Urinary bladder (tissue), 3 donors: ENCODE measurements at regions not wholly inside any gene's neighbourhood (a gene's known extent, or its start where the extent isn't known, plus 50 kb on each side); places are given as distances from the start of the nearest gene placed in this dataset.
"Not testable (repeated sequence)": the region's sequence is repeated elsewhere in the genome, so short reads cannot be mapped to it uniquely, and the experiment has no call there.

Source experiments
- DNase-seq: peaks from one replicate; pipeline ENCODE4 v3.0.0-alpha.2; 2015; ENCODE audit errors: extremely low spot score
- H3K27ac ChIP-seq: one replicate; pipeline ENCODE4 v1.5.1; 2013; ENCODE audit warnings: low read depth, mild to moderate bottlenecking, moderate library complexity
- H3K36me3 ChIP-seq: one replicate; pipeline ENCODE4 v1.6.1; 2013; ENCODE audit warnings: mild to moderate bottlenecking, moderate library complexity; ENCODE audit not compliant: insufficient read depth
- H3K4me1 ChIP-seq: one replicate; pipeline ENCODE4 v1.6.1; 2013; ENCODE audit warnings: mild to moderate bottlenecking, moderate library complexity; ENCODE audit not compliant: insufficient read depth
- H3K4me3 ChIP-seq: one replicate; pipeline ENCODE4 v1.5.1; 2013; ENCODE audit warnings: low read depth, low read length
- WGBS: extraction: QIAGEN DNeasy Blood & Tissue Kit; methylation state at CpG from one replicate; pipeline ENCODE4 v1.1.7; 2013; 5-methylcytosine and 5-hydroxymethylcytosine counted together
- donor health status: healthy with polysubstance abuse.
- donor health status: healthy.

DNA sequence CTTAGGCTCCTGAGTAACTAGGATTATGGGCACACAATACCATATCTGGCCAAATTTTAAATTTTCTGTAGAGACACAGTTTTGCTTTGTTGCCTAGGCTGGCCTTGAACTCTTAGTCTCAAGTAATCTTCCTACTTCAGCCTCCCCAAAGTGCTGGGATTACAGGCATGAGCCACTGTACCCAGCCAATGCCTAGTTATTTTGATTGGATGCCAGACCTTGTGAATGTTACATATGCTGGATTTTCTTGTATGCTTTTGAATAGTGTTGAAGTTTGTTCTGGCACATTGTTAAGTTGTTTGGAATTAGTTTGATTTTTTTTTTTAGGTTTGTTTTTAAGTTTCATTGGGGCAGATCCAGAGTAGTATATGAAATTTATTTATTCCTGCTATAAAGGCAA is 110.7 kb upstream of the ANO5 start:
- no peak for DNase-seq
- Histone ChIP-seq H3K4me1 (no peaks in the 10 kb centered on the region), H3K36me3 (no peaks in the 10 kb centered on the region), H3K27ac (no peak overlapping the region), H3K4me3 (no peak overlapping the region)

DNA sequence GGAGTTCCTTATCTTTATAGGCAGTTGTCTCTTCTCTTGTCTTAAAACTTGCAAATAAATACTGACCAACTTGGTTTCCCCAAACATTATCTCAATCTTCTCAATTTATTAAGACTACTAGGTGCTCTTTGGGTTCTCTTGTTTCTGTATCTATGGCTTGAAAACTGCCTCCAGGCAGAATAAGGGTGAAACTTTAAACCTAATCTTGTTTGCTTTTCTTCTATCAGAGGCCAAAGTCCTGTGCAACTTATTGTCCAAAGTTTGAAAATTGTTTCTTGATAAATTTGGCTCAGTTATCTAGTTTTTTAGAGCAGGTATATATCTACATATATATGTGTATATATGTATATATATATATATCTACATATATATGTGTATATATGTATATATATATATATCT is 110.1 kb upstream of the ANO5 start:
- Histone ChIP-seq H3K4me1 (no peaks in the 10 kb centered on the region), H3K36me3 (no peaks in the 10 kb centered on the region), H3K4me3 (no peak overlapping the region), H3K27ac (no peak overlapping the region)
- DNase-seq = no peak

DNA sequence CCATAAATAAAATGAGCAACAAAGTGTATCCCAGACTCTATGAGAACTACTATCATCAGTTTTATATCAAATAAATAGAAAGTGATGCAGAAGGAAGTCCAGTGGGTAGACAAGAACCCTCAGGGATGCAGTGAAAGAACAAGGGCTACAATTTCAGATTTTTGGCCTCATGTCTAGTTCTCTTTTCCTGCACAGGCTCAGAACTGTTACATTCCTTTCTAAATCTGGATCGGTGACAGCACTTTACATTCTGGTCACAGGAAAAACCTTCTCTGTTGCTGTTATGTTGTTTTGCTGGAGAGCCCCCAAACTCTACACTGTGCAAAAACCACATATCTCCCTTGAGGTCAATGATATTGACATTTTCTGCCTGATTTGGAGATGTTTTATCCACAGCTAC is 108.8 kb upstream of the ANO5 start:
- no peaks in the 10 kb centered on the region for H3K36me3 ChIP-seq
- no peaks in the 10 kb centered on the region for H3K4me1 ChIP-seq
- H3K4me3 ChIP-seq = no peak overlapping the region
- no peak for DNase-seq
- no peak overlapping the region for H3K27ac ChIP-seq
- 54% methylated on average over 1 of the region's 1 CpG for WGBS

DNA sequence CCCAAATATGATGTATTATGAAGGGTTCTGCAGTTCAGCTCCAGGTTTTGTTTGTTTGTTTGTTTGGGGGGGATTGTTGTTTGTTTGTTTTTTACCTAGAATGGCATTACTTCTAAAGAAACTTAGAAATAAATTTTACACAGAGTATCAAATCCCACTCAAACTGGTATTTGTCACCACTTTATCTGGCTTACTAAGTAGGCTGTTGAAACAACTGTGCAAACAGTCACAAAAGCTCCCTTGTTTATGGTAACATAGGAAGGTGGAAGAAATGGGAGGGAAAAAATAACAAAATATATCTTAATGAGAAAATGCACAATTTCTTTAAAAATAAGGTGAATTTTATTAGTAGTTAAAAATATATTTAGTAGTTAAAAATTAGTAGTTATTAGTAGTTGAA is 108.3 kb upstream of the ANO5 start:
- Histone ChIP-seq H3K4me3 (no peak overlapping the region), H3K4me1 (no peaks in the 10 kb centered on the region), H3K36me3 (no peaks in the 10 kb centered on the region), H3K27ac (no peak overlapping the region)
- DNase-seq = no peak

DNA sequence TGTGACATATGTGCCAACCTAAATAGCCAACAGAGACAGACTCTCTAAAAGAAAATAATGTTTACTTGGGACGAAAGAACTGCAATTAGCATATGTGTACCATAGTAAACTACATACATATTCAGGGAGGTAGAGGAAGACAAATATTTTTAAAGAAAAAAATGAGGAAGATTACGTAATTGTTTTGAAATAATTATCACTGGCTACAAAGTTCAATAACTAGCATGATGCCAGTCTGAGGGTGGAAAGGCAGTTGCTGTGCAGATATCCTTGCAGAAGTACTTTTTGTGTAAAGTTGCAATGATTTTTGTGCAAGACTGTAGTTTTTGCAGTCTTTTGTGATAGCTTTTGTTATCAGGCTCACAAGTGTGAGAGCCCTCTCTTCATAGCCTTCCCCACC is 103.3 kb upstream of the ANO5 start:
- H3K27ac ChIP-seq = no peak overlapping the region
- 81% methylated on average over 2 of the region's 2 CpGs for WGBS
- no peak for DNase-seq
- no peaks in the 10 kb centered on the region for H3K36me3 ChIP-seq
- H3K4me3 ChIP-seq = no peak overlapping the region
- H3K4me1 ChIP-seq = no peaks in the 10 kb centered on the region

DNA sequence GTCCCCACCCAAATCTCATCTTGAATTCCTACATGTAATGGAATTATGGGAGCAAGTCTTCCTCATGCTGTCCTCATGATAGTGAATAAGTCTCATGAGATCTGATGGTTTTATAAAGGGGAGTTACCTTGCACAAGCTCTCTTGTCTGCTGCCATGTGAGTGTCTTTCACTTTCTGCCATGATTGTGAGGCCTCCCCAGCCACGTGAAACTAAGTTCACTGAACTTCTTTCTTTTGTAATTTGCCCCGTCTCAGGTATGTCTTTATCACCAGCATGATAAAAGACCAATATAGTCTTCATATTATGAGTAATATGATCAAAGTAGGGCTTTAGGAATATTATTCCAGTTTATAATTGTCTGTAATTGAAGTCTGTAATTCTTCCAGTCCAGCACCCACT is 86.3 kb upstream of the ANO5 start:
- Histone ChIP-seq H3K4me1 (no peaks in the 10 kb centered on the region), H3K27ac (no peak overlapping the region), H3K4me3 (no peak overlapping the region), H3K36me3 (no peaks in the 10 kb centered on the region)
- 56% methylated on average over 2 of the region's 2 CpGs for WGBS
- DNase-seq = no peak

DNA sequence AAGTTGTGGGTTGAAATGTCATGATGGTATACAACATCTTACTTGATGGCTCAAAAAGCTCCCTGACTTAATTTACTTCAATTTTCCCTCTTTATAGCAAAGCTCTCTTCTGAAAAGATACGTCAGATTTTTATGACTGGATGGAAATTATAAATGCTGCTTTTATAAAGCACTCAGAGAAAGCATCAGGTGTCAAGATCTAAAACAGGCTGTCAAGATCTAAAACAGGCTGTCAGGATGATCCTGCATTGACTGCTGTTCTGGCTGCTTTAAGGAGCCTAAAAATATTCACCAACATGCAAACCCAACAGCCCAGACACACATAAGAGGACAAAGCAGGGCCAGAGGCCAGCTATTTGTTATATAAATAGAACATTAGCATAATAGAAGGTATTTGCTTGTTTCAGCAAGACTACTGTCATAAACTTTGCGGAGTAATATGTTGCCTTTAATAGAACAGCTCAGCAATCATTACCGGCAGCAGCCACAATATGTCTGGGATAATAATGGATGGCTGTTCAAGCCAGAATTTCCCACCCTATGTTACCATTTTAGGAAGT is 77.3 kb upstream of the ANO5 start:
- no peak overlapping the region for H3K4me3 ChIP-seq
- WGBS = 48% methylated on average over 3 of the region's 3 CpGs
- no peak for DNase-seq

DNA sequence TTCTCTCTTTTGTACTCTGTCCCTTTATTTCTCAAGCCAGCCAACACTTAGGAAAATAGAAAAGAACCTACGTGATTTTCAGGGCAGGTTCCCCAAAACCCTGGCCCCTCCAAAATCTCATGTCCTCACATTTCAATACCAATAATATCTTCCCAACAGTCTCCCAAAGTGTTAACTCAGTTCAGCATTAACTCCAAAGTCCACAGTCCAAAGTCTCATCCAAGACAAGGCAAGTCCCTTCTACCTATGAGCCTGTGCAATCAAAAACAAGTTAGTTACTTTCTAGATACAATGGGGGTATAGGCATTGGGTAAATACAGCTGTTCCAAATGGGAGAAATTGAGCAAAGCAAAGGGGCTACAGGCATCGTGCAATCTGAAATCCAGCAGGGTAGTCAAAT is 64.9 kb upstream of the ANO5 start:
- not testable (repeated sequence) for DNase-seq, H3K4me1 ChIP-seq, H3K4me3 ChIP-seq, H3K36me3 ChIP-seq, H3K27ac ChIP-seq
- WGBS = 90% methylated on average over 2 of the region's 2 CpGs

More for the DNA sequence above, 77.3 kb upstream of the ANO5 start:
- no peaks in the 10 kb centered on the region for H3K4me1 ChIP-seq
- H3K36me3 ChIP-seq = no peaks in the 10 kb centered on the region
- H3K27ac ChIP-seq = no peak overlapping the region

DNA sequence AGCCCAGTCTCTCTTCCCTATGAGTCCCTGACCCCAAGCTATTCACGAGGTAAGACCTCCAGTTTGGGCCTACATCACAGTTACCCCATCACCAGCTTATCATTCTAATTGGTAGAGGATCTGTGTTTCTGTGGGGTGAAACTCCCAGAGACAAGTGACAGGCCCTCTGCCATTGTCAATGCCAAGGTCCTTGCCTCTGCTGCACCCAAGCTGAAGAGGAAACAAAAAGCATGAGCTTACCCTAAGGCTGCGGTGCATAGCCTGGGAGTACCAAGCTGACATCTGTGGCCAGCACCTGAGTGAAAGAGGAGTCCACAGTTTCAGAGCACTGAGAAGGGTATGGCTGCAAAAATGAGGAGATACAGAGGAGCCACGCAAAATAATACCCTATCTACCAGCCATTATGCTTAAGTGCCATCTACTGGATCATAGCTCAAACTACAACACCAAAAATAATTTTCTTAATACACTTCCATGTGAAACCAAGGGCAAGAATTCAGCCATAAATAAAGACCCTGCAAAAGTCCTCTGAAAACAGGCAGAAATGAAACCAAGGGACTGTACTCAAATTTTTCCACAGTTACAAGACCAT is 62.3 kb upstream of the ANO5 start:
- Histone ChIP-seq H3K4me1 (no peaks in the 10 kb centered on the region), H3K36me3 (no peaks in the 10 kb centered on the region), H3K4me3 (no peak overlapping the region), H3K27ac (no peak overlapping the region)
- 51% methylated on average over 3 of the region's 3 CpGs for WGBS
- DNase-seq = no peak

DNA sequence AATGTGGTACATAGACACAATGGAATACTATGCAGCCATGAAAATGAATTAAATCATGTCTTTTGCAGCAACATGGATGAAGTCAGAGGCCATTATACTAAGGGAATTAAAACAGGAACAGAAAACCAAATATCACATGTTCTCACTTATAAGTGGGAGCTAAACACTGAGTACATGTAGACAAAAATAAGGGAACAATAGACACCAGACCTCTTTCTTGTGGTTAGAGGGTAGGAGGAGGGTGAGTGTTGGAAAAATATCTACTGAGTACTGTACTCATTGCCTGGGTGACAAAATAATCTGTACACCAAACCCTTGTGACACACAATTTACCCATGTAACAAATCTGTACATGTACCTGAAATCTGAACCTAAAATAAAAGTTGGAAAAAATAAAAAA is 59.1 kb upstream of the ANO5 start:
- no peak for DNase-seq
- no peaks in the 10 kb centered on the region for H3K36me3 ChIP-seq
- no peak overlapping the region for H3K4me3 ChIP-seq
- no peaks in the 10 kb centered on the region for H3K4me1 ChIP-seq
- no peak overlapping the region for H3K27ac ChIP-seq

DNA sequence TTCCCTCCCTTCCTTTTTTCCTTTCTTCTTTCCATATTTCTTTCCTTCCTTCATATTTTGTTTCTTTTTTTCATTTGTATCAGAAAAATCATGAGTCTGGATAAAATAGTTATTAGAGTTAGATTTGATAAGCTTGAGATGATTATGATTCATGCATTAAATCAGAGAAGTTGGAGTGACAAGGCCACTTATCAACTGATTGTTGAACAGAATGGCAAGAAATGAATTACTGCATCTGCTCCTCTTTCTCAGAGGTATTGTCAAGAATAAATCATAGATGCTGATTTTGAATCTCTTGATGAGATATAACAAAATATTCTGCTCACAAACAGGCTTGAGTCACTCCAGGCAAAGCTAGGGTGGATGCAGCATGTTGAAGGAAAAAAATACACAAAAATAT is 54.6 kb upstream of the ANO5 start:
- Histone ChIP-seq H3K4me1 (no peaks in the 10 kb centered on the region), H3K36me3 (no peaks in the 10 kb centered on the region), H3K27ac (no peak overlapping the region), H3K4me3 (no peak overlapping the region)
- no peak for DNase-seq
